Lower lobe of right lung (tissue), 2 donors: ENCODE measurements at regions not wholly inside any gene's neighbourhood (a gene's known extent, or its start where the extent isn't known, plus 50 kb on each side); places are given as distances from the start of the nearest gene placed in this dataset.

Source experiments
- ATAC-seq, 2 donors: fragments of 200-7000 bp; cut with Tn5 transposase; one replicate each; pipeline ENCODE4 v1.9.1; 2020 to 2022; ENCODE audit warnings: mild to moderate bottlenecking in 2 of 2, moderate library complexity in 2 of 2
- DNase-seq: peaks from one replicate; pipeline ENCODE4 v3.0.0-alpha.2; 2020
- H3K27ac ChIP-seq: fragments of 200-600 bp; one replicate; pipeline ENCODE4 v1.8.0; 2022
- H3K27me3 ChIP-seq: fragments of 200-600 bp; one replicate; pipeline ENCODE4 v1.8.0; 2022; ENCODE audit warnings: low read depth
- H3K36me3 ChIP-seq: fragments of 200-600 bp; one replicate; pipeline ENCODE4 v1.8.0; 2022; ENCODE audit warnings: mild to moderate bottlenecking
- H3K4me1 ChIP-seq: fragments of 200-600 bp; one replicate; pipeline ENCODE4 v1.8.0; 2022
- H3K4me3 ChIP-seq: fragments of 200-600 bp; one replicate; pipeline ENCODE4 v1.8.0; 2022; ENCODE audit warnings: mild to moderate bottlenecking
- H3K9me3 ChIP-seq: fragments of 200-600 bp; one replicate; pipeline ENCODE4 v1.8.0; 2022
- CTCF ChIP-seq: fragments of 200-600 bp; IDR thresholded peaks from one replicate; pipeline ENCODE4 v1.8.0; 2022; ENCODE audit warnings: antibody characterized with exemption, mild to moderate bottlenecking
- intact Hi-C: fragments of 100-400 bp; cut with DNase I; formaldehyde crosslinking; loops from one replicate; pipeline ENCODE4 v1.11.0; 2022
- donor health status: DM: no; HTN: yes; CAD: no; lungs with severe emphysema.

GRCh38 chr4:60656171-60656570 lies 544.0 kb upstream of the ADGRL3 start:
- ATAC-seq (no peak), DNase-seq (no peak)
- intact Hi-C loops = no loop called here
- Histone ChIP-seq H3K4me1 (no peaks in the 10 kb centered on the region), H3K27ac (no peak overlapping the region), H3K9me3 (no peaks in the 10 kb centered on the region), H3K36me3 (no peaks in the 10 kb centered on the region), H3K4me3 (no peak overlapping the region), H3K27me3 (no peaks in the 10 kb centered on the region)
- no peak for TF ChIP-seq CTCF

- no peak for DNase-seq
- Histone ChIP-seq H3K27me3 (no peaks in the 10 kb centered on the region), H3K36me3 (no peaks in the 10 kb centered on the region), H3K4me1 (no peaks in the 10 kb centered on the region), H3K4me3 (no peak overlapping the region), H3K27ac (no peak overlapping the region), H3K9me3 (no peaks in the 10 kb centered on the region)
- no peak for ATAC-seq
- intact Hi-C loops = no loop called here
- no peak for TF ChIP-seq CTCF
Measured at GRCh38 chr4:60657041-60657440, 543.1 kb upstream of the ADGRL3 start.

- no peak for TF ChIP-seq CTCF
- no peak overlapping the region for H3K4me3 ChIP-seq
- DNase-seq = no peak
Measured at GRCh38 chr4:60657807-60658206, 542.3 kb upstream of the ADGRL3 start.

GRCh38 chr4:60663769-60664168 lies 536.4 kb upstream of the ADGRL3 start:
- ATAC-seq (no peak), DNase-seq (no peak)
- H3K4me3 ChIP-seq = no peak overlapping the region

More at GRCh38 chr4:60657807-60658206, 542.3 kb upstream of the ADGRL3 start:
- ATAC-seq = no peak
- H3K9me3 ChIP-seq = no peaks in the 10 kb centered on the region
- intact Hi-C loops = no loop called here
- no peaks in the 10 kb centered on the region for H3K27me3 ChIP-seq
- no peaks in the 10 kb centered on the region for H3K36me3 ChIP-seq
- no peaks in the 10 kb centered on the region for H3K4me1 ChIP-seq
- no peak overlapping the region for H3K27ac ChIP-seq

GRCh38 chr4:60682901-60683300 lies 517.2 kb upstream of the ADGRL3 start:
- Histone ChIP-seq H3K4me1 (no peaks in the 10 kb centered on the region), H3K9me3 (no peaks in the 10 kb centered on the region), H3K4me3 (no peak overlapping the region), H3K36me3 (no peaks in the 10 kb centered on the region), H3K27ac (no peak overlapping the region), H3K27me3 (no peaks in the 10 kb centered on the region)
- intact Hi-C loops = no loop called here
- no peak for ATAC-seq
- DNase-seq = no peak
- TF ChIP-seq CTCF = no peak

More at GRCh38 chr4:60663769-60664168, 536.4 kb upstream of the ADGRL3 start:
- Histone ChIP-seq H3K27ac (no peak overlapping the region), H3K4me1 (no peaks in the 10 kb centered on the region), H3K9me3 (no peaks in the 10 kb centered on the region), H3K27me3 (no peaks in the 10 kb centered on the region), H3K36me3 (no peaks in the 10 kb centered on the region)
- TF ChIP-seq CTCF = no peak
- intact Hi-C loops = no loop called here

- no peak for DNase-seq
- Histone ChIP-seq H3K9me3 (no peaks in the 10 kb centered on the region), H3K36me3 (no peaks in the 10 kb centered on the region), H3K4me1 (no peaks in the 10 kb centered on the region), H3K27me3 (no peaks in the 10 kb centered on the region), H3K4me3 (no peak overlapping the region), H3K27ac (no peak overlapping the region)
- ATAC-seq = no peak
- intact Hi-C loops = no loop called here
- TF ChIP-seq CTCF = no peak
Measured at GRCh38 chr4:60683357-60683756, 516.8 kb upstream of the ADGRL3 start.
